K562 (cell line): ENCODE measurements at regions not wholly inside any gene's neighbourhood (a gene's known extent, or its start where the extent isn't known, plus 50 kb on each side); places are given as distances from the start of the nearest gene placed in this dataset.

Source experiments
- DMBX1 ChIP-seq: fragments of 250-450 bp; sonication (Bioruptor Pico); IDR thresholded peaks from 2 replicates; pipeline ENCODE4 v1.8.0; 2022; ENCODE audit warnings: inconsistent platforms, mild to moderate bottlenecking, moderate library complexity, borderline replicate concordance
- ETV5 ChIP-seq: sonication (generic); formaldehyde crosslinking; IDR thresholded peaks from 2 replicates; pipeline ENCODE4 v1.4.0; 2020; ENCODE audit warnings: low read depth, mild to moderate bottlenecking, missing genetic modification reagents
- ILF3 ChIP-seq: fragments of 450-650 bp; IDR thresholded peaks from 2 replicates; pipeline ENCODE4 v1.6.1; 2018; ENCODE audit warnings: antibody characterized with exemption, mild to moderate bottlenecking, moderate library complexity, borderline replicate concordance
- KHSRP ChIP-seq: fragments of 450-650 bp; IDR thresholded peaks from 2 replicates; pipeline ENCODE4 v1.6.1; 2017
- NFXL1 ChIP-seq: fragments of 450-650 bp; formaldehyde crosslinking; IDR thresholded peaks from 2 replicates; pipeline ENCODE4 v1.4.0; 2021; ENCODE audit warnings: mild to moderate bottlenecking
- RFX7 ChIP-seq: fragments of 250-450 bp; sonication (Bioruptor Pico); IDR thresholded peaks from 2 replicates; pipeline ENCODE4 v1.5.1; 2021; ENCODE audit warnings: mild to moderate bottlenecking
- RNF2 ChIP-seq: sonication (generic); IDR thresholded peaks from 2 replicates; pipeline ENCODE4 v1.6.1; 2016
- SPI1 ChIP-seq: IDR thresholded peaks from 2 replicates; pipeline ENCODE4 v1.6.1; 2011; ENCODE audit warnings: low read depth, low read length, control low read depth, borderline replicate concordance
- TAF7 ChIP-seq: fragments of 450-650 bp; IDR thresholded peaks from 2 replicates; pipeline ENCODE4 v1.6.1; 2016; ENCODE audit warnings: missing genetic modification characterization, missing compliant biosample characterization
- ZNF253 ChIP-seq: fragments of 250-450 bp; sonication (Bioruptor Pico); conservative IDR thresholded peaks from 2 replicates; pipeline ENCODE4 v1.6.1; 2021; ENCODE audit warnings: mild to moderate bottlenecking
- ZNF668 ChIP-seq: fragments of 250-450 bp; sonication (Bioruptor Pico); IDR thresholded peaks from 2 replicates; pipeline ENCODE4 v1.8.0; 2022; ENCODE audit warnings: mild to moderate bottlenecking, inconsistent platforms
- ZNF717 ChIP-seq: fragments of 250-450 bp; sonication (Bioruptor Pico); IDR thresholded peaks from 2 replicates; pipeline ENCODE4 v1.5.0; 2021
- TF ChIP-seq, protein P1 (sequence below): sonication (generic); formaldehyde crosslinking; IDR thresholded peaks from 2 replicates; pipeline ENCODE4 v1.8.0; 2022; ENCODE audit warnings: missing genetic modification reagents, mild to moderate bottlenecking, moderate library complexity, borderline replicate concordance
- TF ChIP-seq, protein P2 (sequence below), 2 experiments: fragments of 450-650 bp; IDR thresholded peaks; 2 replicates each; pipeline ENCODE4 v1.6.1; 2016
- TF ChIP-seq, protein P3 (sequence below): fragments of 200-800 bp; sonication (Bioruptor generic); IDR thresholded peaks from 2 replicates; pipeline ENCODE4 v1.6.1; 2016; ENCODE audit warnings: missing genetic modification characterization, missing compliant biosample characterization
- TF ChIP-seq, protein P4 (sequence below): fragments of 250-450 bp; sonication (Bioruptor Pico); IDR thresholded peaks from 2 replicates; pipeline ENCODE4 v1.5.0; 2021; ENCODE audit warnings: mild to moderate bottlenecking, borderline replicate concordance
- TF ChIP-seq, protein P5 (sequence below): sonication (generic); formaldehyde crosslinking; IDR thresholded peaks from 2 replicates; pipeline ENCODE4 v1.5.0; 2020; ENCODE audit warnings: missing genetic modification reagents
- TF ChIP-seq, protein P6 (sequence below): fragments of 450-650 bp; IDR thresholded peaks from 2 replicates; pipeline ENCODE4 v1.6.1; 2016; ENCODE audit warnings: antibody characterized with exemption

DNA sequence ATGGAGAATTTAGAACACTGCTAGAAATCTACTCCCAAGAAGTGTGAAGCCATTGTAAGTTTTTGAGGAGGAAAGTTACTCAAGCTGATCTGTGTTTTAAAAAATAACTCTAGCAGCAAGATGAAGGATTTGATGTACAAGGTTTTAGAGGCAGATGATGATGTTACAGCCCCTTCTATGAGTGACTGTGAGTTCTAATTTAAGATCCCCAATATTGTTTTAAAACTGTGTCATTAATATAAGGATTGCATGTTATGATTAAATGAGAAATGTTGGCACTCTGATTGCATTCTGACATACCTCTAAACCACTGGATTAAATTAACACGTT lies 293.5 kb downstream of the ADGB start (continued):
- TF ChIP-seq, protein P1, sequence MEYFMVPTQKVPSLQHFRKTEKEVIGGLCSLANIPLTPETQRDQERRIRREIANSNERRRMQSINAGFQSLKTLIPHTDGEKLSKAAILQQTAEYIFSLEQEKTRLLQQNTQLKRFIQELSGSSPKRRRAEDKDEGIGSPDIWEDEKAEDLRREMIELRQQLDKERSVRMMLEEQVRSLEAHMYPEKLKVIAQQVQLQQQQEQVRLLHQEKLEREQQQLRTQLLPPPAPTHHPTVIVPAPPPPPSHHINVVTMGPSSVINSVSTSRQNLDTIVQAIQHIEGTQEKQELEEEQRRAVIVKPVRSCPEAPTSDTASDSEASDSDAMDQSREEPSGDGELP (CRISPR knock-in tag): no peak
- TF ChIP-seq, protein P2, sequence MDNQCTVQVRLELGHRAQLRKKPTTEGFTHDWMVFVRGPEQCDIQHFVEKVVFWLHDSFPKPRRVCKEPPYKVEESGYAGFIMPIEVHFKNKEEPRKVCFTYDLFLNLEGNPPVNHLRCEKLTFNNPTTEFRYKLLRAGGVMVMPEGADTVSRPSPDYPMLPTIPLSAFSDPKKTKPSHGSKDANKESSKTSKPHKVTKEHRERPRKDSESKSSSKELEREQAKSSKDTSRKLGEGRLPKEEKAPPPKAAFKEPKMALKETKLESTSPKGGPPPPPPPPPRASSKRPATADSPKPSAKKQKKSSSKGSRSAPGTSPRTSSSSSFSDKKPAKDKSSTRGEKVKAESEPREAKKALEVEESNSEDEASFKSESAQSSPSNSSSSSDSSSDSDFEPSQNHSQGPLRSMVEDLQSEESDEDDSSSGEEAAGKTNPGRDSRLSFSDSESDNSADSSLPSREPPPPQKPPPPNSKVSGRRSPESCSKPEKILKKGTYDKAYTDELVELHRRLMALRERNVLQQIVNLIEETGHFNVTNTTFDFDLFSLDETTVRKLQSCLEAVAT (IDR thresholded peaks at IDR 0.05): no peak
- TF ChIP-seq SPI1 (no peak), TAF7 (tag) (0 out of 2 replicates have a peak, but pooled peaks have one; percentile 11), DMBX1 (CRISPR knock-in tag) (no peak), ZNF668 (CRISPR knock-in tag) (no peak), ETV5 (CRISPR knock-in tag) (no peak), KHSRP (0 out of 2 replicates have a peak, but pooled peaks have one; percentile 37), ILF3 (peak; percentile 38; the same call in 1 of the 2 replicates), ZNF717 (no peak), ZNF253 (CRISPR knock-in tag) (no peak), NFXL1 (CRISPR knock-in tag) (0 out of 2 replicates have a peak, but pooled peaks have one; percentile 31), RFX7 (CRISPR knock-in tag) (0 out of 2 replicates have a peak, but pooled peaks have one; percentile 22), RNF2 (no peak)
- TF ChIP-seq, protein P3, sequence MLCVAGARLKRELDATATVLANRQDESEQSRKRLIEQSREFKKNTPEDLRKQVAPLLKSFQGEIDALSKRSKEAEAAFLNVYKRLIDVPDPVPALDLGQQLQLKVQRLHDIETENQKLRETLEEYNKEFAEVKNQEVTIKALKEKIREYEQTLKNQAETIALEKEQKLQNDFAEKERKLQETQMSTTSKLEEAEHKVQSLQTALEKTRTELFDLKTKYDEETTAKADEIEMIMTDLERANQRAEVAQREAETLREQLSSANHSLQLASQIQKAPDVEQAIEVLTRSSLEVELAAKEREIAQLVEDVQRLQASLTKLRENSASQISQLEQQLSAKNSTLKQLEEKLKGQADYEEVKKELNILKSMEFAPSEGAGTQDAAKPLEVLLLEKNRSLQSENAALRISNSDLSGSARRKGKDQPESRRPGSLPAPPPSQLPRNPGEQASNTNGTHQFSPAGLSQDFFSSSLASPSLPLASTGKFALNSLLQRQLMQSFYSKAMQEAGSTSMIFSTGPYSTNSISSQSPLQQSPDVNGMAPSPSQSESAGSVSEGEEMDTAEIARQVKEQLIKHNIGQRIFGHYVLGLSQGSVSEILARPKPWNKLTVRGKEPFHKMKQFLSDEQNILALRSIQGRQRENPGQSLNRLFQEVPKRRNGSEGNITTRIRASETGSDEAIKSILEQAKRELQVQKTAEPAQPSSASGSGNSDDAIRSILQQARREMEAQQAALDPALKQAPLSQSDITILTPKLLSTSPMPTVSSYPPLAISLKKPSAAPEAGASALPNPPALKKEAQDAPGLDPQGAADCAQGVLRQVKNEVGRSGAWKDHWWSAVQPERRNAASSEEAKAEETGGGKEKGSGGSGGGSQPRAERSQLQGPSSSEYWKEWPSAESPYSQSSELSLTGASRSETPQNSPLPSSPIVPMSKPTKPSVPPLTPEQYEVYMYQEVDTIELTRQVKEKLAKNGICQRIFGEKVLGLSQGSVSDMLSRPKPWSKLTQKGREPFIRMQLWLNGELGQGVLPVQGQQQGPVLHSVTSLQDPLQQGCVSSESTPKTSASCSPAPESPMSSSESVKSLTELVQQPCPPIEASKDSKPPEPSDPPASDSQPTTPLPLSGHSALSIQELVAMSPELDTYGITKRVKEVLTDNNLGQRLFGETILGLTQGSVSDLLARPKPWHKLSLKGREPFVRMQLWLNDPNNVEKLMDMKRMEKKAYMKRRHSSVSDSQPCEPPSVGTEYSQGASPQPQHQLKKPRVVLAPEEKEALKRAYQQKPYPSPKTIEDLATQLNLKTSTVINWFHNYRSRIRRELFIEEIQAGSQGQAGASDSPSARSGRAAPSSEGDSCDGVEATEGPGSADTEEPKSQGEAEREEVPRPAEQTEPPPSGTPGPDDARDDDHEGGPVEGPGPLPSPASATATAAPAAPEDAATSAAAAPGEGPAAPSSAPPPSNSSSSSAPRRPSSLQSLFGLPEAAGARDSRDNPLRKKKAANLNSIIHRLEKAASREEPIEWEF (CRISPR knock-in tag): peak; percentile 68
- TF ChIP-seq, protein P4, sequence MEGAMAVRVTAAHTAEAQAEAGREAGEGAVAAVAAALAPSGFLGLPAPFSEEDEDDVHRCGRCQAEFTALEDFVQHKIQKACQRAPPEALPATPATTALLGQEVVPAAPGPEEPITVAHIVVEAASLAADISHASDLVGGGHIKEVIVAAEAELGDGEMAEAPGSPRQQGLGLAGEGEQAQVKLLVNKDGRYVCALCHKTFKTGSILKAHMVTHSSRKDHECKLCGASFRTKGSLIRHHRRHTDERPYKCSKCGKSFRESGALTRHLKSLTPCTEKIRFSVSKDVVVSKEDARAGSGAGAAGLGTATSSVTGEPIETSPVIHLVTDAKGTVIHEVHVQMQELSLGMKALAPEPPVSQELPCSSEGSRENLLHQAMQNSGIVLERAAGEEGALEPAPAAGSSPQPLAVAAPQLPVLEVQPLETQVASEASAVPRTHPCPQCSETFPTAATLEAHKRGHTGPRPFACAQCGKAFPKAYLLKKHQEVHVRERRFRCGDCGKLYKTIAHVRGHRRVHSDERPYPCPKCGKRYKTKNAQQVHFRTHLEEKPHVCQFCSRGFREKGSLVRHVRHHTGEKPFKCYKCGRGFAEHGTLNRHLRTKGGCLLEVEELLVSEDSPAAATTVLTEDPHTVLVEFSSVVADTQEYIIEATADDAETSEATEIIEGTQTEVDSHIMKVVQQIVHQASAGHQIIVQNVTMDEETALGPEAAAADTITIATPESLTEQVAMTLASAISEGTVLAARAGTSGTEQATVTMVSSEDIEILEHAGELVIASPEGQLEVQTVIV (CRISPR knock-in tag): no peak; the same call in 1 of the 2 replicates
- TF ChIP-seq, protein P5, sequence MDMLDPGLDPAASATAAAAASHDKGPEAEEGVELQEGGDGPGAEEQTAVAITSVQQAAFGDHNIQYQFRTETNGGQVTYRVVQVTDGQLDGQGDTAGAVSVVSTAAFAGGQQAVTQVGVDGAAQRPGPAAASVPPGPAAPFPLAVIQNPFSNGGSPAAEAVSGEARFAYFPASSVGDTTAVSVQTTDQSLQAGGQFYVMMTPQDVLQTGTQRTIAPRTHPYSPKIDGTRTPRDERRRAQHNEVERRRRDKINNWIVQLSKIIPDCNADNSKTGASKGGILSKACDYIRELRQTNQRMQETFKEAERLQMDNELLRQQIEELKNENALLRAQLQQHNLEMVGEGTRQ (CRISPR knock-in tag): no peak
- TF ChIP-seq, protein P6, sequence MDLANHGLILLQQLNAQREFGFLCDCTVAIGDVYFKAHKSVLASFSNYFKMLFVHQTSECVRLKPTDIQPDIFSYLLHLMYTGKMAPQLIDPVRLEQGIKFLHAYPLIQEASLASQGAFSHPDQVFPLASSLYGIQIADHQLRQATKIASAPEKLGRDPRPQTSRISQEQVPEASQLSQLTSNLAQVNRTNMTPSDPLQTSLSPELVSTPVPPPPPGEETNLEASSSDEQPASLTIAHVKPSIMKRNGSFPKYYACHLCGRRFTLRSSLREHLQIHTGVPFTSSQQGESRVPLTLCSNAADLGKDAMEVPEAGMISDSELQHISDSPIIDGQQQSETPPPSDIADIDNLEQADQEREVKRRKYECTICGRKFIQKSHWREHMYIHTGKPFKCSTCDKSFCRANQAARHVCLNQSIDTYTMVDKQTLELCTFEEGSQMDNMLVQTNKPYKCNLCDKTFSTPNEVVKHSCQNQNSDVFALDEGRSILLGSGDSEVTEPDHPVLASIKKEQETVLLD: no peak
